Brain pericyte (primary cell): ENCODE measurements at regions not wholly inside any gene's neighbourhood (a gene's known extent, or its start where the extent isn't known, plus 50 kb on each side); places are given as distances from the start of the nearest gene placed in this dataset.
"Not testable (repeated sequence)": the region's sequence is repeated elsewhere in the genome, so short reads cannot be mapped to it uniquely, and the experiment has no call there.

Experiments
- DNase-seq: peaks from one replicate; pipeline ENCODE4 v3.0.0-alpha.2; 2012; ENCODE audit warnings: low read depth, low spot score

DNA sequence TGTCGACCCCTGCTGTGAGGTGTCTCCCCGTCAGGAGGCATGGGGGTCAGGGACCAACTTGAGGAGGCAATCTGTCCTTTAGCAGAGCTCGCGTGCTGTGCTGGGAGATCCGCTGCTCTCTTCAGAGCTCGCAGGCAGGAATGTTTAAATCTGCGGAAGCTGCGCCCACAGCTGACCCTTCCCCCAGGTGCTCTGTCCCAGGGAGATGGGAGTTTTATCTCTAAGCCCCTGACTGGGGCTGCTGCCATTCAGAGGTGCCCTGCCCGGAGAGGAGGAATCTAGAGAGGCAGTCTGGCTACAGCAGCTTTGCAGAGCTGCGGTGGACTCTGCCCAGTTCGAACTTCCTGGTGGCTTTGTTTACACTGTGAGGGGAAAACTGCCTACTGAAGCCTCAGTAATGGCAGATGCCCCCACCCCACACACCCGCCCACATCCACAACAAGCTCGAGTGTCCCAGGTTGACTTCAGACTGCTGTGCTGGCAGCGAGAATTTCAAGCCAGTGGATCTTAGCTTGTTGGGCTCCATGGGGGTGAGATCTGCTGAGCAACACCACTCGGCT is 133.1 kb downstream of the CENPC start:
- DNase-seq, result not testable (repeated sequence)

DNA sequence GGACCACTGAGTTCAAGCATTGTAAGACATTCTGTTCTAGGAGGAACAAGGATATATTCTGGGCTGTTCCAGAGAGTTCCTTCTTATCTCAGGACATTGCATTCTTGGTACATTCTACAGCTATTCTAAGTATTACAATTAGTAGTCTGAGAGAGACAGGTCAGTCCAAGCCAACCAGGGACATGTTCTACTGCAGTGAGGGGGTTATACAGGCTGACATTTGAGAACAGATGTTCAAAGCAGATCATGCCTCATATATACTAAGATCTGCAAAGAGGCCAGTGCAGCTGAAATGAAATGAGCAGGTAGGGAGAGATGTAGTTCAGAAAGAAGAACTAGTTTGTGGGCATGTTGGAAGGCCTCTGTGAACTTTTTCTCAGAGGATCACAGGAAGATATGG is 142.0 kb downstream of the CENPC start:
- no peak for DNase-seq

DNA sequence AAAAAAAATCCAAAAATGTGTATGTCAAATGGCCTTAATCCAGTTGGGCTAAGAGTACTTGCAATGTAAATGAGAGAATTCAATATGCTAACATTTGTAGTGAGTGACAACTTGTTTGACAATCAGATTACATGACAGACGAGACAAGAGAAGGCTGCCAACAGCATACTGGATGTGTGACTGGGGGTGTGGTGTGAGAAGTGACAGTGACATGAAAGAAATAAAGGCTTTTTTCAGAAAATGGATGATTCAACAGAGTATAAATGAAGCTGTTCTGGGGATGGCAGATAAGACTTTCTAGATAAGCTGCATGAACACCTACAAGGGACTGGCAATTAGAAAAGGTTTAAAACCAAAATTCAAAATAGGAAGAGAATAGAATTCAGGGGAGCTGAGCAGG is 143.4 kb downstream of the CENPC start:
- no peak for DNase-seq

DNA sequence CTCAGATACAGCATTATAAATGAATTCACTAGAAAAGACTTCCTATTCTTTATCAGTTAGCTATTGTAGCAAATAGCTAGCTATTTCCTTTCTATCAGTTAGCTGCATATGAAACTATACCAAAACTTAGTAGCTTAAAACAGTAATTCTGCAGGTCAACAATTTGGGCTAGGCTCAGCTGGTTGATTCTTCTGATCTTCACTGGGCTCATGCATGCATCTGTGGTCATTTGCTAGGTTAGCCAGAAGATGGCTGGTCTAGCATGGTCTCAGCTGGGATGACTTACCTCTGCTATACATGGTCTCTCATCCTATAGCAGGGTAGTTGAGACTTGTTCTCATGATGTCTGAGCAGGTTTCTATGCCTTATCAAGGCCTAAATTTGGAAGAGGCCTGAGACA is 147.4 kb downstream of the CENPC start:
- DNase-seq, result no peak

DNA sequence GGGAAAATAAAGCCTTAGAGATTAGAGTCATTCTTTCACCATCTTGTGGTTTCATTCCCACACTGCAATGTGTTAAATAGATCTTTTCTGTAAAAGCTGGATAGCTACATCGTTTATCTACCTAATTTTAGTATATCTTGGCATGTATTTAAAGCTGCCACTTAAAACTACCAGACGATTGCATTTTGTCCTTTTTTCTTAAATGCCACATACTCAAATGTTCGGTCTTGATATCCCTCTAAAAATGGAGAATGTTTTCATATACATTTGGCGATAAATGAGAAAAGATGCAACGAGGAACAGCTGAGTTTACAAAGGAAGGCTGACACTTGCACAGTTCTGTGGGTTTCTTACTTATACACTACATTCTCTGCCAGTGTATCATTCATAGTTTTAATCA is 148.3 kb downstream of the CENPC start:
- DNase-seq, result no peak

DNA sequence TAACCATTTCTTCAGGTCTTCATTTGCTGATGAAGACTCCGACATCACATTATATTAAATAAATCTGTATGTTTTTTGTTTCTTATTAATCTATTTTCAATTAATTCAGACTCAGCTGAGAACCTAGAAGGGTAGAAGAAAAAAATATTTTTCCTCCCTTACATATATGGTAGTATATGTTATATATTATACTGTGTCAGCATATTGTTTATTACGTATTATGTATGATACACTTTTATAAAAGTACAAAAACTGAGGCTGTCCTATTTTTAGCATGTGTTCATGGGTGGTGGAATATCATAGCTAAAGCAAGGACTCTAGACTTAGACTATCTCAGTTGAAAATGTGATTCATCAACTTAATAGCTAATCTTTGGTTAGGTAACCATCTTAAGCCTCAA is 149.3 kb downstream of the CENPC start:
- no peak for DNase-seq

DNA sequence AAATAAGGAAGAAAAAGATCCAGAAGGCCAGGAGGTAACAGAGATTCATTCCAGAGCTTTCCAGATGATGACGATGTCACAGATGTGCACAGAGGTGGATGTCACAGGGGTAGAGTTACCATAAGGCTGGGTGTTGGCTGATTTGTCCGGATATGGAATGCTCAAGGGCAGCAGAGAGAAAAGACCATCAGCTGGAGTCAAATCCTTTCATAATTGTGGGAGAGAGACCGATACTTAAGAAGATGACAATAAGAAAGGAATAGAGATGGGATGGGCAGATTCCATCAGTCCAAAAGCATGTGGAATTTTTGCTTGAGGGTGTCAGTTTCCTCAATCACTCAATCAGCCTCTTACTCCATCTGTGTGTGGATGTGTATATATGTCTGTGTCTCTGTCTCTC is 150.4 kb downstream of the CENPC start:
- DNase-seq, result no peak

DNA sequence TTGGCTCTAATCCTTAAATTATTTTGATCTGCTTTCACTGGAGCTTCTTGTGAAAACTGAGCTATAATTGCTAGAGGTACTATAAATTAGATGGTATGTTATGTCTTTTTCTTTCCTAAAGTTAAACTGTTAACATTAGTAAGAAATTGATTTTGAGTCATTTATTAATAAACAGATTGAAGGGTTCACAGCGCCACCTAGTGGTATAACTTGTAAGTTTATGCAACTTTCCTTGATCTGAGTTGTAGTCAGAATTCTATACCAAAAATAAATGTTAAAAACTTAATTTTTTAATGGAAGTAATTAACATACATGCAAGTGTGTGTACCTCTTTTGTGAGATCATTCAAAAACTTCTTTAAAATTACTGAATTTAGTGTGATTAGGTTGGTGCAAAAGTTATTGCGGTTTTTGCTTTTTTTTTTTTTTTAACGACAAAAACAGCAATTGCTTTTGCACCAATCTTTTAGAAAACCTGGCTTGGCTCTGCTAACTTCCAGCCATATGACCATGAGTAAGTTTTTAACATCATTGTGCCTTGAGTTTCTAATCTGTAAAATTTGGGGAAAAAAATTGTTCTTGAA is 151.5 kb downstream of the CENPC start:
- no peak for DNase-seq

DNA sequence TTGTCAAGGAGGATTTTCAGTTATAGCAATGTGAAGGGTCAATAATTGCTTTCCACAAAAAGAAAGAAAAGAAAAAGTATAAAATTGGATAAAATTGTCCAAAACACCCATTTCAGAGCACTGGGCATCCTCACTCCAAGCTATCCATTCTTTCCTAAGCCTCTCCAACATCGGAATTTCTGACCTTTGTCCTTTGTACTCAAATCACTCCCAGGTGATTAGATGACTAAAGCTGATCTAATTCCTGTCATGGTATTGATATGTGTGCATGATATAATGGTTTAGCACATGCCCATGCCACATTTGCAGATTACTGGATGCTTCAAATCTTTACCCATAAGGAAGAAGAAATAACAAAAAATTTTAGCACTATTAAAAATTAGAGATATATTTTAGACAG is 152.3 kb downstream of the CENPC start:
- DNase-seq, result no peak

DNA sequence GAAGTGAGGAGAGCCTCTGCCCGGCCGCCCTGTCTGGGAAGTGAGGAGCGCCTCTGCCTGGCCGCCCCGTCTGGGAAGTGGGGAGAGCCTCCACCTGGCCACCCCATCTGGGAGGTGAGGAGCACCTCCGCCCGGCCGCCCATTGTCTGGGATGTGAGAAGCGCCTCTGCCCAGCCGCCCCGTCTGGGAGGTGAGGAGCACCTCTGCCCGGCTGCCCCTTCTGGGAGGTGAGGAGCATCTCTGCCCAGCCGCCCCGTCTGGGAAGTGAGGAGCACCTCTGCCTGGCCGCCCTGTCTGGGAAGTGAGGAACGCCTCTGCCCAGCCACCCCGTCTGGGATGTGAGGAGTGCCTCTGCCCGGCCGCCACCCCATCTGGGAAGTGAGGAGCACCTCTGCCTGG is 163.9 kb downstream of the CENPC start:
- DNase-seq, result not testable (repeated sequence)

DNA sequence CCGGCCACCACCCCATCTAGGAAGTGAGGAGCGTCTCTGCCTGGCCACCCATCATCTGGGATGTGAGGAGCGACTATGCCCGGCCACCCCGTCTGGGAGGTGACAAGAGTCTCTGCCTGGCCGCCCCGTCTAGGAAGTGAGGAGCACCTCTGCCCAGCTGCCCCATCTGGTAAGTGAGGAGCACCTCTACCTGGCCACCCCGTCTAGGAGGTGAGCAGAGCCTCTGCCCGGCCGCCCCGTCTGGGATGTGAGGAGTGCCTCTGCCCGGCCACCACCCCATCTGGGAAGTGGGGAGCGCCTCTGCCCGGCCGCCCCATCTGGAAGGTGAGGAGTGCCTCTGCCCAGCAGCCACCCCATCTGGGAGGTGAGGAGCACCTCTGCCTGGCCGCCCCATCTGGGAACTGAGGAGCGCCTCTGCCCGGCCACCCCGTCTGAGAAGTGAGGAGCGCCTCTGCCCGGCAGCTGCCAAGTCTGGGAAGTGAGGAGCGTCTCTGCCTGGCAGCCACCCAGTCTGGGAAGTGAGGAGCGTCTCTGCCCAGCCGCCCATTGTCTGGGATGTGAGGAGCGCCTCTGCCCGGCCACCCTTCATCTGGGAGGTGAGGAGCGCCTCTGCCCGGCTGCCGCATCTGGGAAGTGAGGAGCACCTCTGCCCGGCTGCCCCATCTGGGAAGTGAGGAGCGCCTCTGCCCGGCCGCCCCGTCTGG is 164.4 kb downstream of the CENPC start:
- not testable (repeated sequence) for DNase-seq

DNA sequence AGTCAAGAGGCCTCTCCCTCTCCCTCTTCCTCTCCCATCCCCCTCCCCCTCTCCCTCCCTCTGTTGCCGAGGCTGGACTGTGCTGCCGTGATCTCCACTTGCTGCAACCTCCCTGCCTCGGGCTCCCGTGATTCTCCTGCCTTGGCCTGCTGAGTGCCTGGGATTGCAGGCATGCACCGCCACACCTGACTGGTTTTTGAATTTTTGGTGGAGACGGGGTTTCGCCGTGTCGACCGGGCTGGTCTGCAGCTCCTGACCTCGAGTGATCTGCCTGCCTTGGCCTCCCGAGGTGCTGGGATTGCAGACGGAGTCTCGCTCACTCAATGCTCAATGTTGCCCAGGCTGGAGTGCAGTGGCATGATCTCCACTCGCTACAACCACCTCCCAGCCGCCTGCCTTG is 165.1 kb downstream of the CENPC start:
- DNase-seq, result no peak

DNA sequence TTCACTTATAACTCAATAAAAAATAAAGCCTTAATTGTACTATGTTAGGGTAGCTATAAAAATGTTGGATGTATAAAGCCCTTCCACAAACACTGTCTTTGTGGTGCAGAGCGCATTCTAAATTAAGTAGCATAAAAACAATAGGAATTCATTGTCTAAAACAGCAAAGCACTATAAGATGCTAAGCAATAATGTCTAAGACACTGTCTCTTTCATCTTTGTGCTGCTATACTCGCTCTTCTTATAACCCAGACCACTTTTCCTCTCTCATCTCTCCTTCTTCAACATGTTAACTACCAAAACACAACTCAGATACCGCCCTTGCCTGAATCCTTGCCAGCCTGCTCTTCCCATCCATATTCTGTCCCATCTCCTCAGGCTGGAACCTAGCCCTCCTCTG is 170.0 kb downstream of the CENPC start:
- no peak for DNase-seq

DNA sequence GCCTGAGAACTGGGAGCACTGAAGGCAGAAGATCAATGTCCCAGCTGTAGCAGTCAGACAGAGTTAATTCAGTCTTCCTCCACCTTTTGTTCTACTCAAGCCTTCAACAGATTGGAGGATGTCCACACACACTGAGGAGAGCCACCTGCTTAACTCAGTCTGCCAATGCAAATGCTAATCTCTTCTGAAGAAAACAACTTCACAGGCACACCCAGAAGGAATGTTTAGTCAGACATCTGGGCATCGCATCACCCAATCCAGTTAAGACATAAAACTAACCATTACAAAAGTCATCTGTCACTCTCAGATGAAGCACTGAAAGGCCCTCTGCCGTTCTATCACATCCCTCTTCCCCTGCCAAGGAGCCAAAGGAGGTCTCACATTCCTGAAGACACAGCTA is 173.7 kb downstream of the CENPC start:
- no peak for DNase-seq

DNA sequence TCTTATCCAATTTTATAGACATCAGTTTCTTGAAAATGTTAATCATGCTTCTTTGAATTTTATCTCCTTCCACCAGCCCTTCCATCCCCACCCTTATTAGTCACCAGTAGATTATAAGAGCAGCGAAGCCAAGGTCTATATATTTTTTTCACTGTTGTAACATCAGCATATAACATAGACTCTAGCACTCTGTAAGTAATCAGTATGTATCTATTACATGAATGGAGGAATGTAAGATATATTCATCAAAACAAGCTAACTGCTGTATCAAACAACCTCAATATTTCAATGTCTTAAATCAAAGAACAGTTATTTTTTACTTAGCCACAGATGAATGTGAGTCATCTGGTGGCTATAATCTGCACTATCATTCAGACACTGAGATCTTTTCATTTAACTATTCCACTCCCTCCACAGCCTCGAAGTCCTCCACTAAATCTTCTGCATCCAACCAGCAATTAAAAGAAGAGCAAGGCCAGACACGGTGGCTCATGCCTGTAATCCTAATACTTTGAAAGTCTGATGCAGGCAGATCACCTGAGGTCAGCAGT is 178.9 kb downstream of the CENPC start:
- no peak for DNase-seq

DNA sequence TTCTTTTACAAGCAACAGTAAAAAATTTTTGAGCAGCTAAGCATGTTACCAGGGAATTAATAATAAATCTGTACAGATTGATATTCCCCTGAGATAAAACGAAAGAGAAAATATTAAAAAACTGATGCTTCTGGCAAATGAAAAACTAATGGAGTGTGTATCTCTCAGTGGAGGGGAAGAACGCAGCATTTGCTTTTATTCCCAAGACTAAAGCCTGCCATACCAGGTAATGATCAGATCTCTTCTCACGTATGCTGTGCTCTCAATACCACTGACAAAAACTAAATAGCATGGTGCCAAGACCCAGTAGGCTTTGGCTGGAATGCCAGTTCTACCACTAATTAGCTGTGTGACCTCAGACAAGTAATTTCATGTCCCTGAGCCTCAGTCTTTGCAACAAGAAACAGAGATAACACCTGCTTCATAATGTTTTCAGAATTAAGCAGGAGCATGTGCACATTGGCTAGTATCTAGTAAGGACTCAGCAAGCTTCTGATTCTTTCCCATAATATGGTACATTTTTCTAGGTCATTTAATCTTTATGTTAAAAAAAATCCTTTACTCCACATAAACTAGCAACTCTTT is 179.6 kb downstream of the CENPC start:
- DNase-seq, result no peak

DNA sequence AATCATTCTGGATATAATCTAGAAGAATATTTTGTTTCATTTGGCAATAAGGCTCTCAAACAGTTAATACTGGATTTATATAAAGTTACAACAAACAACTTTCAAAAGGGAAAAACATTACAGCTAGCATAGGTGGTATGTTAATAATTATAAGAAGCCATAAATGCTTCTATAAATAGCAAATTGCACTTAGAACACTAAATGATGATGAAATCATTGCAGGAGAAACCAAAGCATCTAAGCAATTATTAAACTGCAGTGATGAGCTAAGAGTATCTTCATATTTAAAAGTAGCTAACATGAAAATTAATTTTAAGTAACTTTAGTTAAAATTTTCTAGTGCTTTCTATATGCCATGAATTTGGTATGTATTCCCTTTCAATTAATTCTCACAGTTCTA is 189.5 kb downstream of the CENPC start:
- DNase-seq, result no peak

DNA sequence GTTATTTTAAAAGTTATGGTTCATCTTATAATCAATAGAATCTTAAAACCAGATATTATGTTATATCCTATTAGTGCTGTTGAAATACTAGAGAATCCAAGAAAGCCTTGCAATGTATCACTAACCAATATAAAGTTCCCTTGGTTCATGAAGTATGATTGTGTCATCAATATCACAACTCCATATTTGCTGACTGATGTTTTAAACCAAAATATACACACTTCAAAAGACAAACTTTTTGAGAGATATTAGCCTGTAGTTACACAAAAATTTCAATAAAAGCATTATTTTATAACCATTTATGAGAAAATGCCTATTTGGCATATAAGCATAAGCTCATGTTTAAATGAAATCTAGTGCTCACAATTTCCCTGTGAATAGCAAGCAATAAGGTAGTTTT is 198.6 kb downstream of the CENPC start:
- DNase-seq, result no peak

DNA sequence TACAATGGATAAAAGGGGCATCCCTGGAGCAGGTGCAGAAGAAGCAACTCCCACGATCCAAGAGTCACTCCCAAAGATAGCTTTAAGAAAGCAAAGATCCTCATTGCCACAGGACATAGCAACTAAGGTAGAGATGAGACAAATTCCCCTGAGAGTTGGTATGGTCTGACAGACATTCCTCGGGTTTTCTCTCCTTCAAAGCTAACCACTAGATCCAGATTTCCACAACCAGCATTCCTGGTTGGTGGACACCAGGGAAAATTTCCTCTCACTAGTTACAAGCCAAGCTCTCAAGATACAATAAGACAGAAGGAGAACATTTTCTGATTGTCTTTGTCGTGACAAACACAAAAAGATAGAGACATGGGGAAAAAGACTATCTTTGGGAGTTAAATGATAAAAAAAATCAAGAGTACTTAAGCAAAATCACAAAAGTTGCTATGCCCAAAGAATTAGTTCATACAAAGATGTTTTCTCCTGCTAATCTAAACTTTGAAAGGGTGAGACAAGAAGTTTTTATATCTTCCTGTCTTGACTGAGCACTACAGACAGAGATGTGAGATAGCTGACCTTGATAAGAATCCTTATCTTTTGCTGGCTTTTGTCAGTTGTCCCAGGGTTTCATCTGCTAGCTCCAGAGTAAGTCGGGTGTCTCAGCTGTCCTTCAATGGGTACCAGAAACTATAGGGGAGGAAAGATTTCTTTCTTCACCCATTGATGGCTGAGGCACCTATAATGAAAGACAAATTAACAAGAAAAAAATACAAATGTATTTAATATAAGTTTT is 200.5 kb downstream of the CENPC start:
- DNase-seq, result no peak

DNA sequence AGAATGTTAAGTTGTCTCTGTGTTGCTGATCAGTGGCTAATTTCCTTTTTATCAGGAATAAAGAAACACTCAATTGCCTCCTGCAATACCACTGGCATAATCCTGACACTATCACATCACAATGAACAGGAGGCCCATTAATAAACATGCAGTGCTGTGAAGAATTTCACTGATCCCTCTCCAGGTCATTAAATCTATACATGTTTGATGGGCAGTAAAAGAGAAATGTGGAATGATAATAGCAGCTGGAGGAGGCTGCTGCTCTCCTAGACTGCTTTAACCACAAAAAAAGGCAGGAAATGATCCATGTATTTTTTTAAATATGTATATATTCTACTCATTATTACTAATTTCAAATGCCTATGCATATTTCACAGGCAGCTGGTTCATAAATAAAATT is 202.1 kb downstream of the CENPC start:
- DNase-seq, result no peak

DNA sequence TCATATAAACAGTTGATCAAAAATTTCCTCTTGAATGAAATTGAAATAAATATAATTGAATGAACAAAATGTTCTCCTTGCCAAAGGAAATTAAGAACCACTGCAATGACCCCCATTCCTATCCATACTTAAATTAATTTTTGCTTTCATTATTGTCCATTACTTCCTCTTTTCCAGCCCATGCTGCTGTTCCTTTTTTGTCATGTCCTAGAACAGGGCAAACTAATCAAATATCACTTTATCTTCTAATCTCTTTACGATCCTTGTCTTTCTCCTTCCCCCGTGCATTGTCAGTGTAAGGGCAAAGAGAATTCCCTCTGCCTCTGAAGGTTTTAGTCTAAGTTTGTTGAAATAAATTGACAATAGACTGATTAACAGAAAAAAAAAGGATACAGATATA is 203.0 kb downstream of the CENPC start:
- DNase-seq, result no peak

DNA sequence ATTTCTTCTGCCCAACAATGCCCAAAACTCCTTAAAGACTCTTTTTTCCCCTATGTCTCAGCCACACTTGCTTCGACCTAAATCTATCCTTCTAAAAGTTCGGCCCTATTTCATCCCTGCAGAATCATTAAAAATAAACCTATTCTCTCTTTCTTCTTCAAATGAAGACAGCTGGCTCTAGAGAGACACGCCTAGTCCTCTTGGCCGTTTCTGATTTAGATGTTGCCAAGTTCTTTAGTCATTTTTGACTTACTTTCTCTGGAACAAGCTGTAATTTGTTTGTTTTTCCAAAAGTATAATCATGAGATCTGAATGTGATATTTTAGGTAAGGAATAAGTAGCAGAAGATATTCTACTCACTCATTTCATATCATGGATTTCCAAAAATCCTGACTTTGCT is 211.6 kb downstream of the CENPC start:
- DNase-seq, result no peak
